ENCODE measurements at regions not wholly inside any gene's neighbourhood (a gene's known extent, or its start where the extent isn't known, plus 50 kb on each side); places are given as distances from the start of the nearest gene placed in this dataset.

DNA sequence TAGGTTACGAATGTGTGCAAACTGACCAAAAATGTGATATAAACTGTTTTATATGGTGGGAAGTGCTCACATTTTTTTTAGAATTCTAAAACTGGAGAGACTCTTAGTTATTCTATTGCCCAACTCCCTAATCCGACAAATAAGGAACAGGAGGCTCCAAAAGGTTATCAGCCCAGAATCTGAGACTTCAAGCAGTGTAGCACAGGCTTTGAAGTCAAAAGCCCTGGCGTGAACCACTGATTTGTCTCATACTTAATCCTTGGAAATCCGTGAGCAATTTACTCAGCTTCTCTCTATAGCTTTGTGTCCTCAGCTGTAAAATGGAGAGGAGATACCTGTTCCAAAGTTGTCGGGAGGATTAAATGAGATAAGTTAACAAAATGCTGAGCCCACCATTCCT is 368.8 kb upstream of the SASH1 start:
- no peaks in the 10 kb centered on the region for H3K4me1 ChIP-seq (ENCODE audit: insufficient read depth, low read length)
- TF ChIP-seq, protein P1, sequence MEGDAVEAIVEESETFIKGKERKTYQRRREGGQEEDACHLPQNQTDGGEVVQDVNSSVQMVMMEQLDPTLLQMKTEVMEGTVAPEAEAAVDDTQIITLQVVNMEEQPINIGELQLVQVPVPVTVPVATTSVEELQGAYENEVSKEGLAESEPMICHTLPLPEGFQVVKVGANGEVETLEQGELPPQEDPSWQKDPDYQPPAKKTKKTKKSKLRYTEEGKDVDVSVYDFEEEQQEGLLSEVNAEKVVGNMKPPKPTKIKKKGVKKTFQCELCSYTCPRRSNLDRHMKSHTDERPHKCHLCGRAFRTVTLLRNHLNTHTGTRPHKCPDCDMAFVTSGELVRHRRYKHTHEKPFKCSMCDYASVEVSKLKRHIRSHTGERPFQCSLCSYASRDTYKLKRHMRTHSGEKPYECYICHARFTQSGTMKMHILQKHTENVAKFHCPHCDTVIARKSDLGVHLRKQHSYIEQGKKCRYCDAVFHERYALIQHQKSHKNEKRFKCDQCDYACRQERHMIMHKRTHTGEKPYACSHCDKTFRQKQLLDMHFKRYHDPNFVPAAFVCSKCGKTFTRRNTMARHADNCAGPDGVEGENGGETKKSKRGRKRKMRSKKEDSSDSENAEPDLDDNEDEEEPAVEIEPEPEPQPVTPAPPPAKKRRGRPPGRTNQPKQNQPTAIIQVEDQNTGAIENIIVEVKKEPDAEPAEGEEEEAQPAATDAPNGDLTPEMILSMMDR (IDR thresholded peaks at IDR 0.05): no peak
- no peak for DNase-seq
- H3K27ac ChIP-seq (ENCODE audit: low read depth in 1 of 2, low read length in 2 of 2): no peak overlapping the region
- no peaks in the 10 kb centered on the region for H3K27me3 ChIP-seq (ENCODE audit: control insufficient read depth in 1 of 2, insufficient read depth in 2 of 2, low read length in 2 of 2)
- H3K36me3 Mint-ChIP-seq (ENCODE audit: low read depth): no peaks in the 10 kb centered on the region
- no peaks in the 10 kb centered on the region for H3K9me3 Mint-ChIP-seq
- no peak overlapping the region for H3K4me3 Mint-ChIP-seq
- H3K4me1 Mint-ChIP-seq (ENCODE audit: low read depth): no peaks in the 10 kb centered on the region
- no peak for ATAC-seq (ENCODE audit: poor library complexity)
- no peaks in the 10 kb centered on the region for H3K27me3 Mint-ChIP-seq
- H3K27ac Mint-ChIP-seq: no peak overlapping the region
- no peak overlapping the region for H3K4me3 ChIP-seq (ENCODE audit: low read length)
- no peaks in the 10 kb centered on the region for H3K9me3 ChIP-seq (ENCODE audit: control insufficient read depth in 1 of 2, insufficient read depth in 1 of 2, low read length in 2 of 2)
- POLR2A ChIA-PET: no interaction called here
- CTCF ChIA-PET: no interaction called here
- intact Hi-C loops (cut with DNase I, micrococcal nuclease): no loop called here
- H3K36me3 ChIP-seq (ENCODE audit: insufficient read depth, low read length): no peaks in the 10 kb centered on the region

DNA sequence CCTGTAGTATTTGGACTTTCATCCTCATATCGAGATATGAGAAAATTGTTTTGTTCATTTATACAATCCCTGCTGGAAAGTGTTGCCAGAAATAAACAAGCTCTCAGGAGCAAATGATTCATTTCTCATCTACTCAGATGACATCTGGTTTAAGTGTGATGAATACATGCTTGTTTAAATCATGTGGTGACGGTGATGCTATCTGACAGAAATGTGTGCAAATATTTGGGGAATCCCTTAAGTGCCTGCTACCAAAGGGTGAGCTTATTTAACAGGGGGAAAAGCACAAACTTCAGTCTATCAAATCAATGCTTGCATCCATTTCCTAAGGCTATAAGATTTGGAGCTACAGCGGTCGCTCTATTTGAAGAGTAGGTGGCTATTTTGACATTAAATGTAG is 368.3 kb upstream of the SASH1 start:
- intact Hi-C loops (cut with DNase I, micrococcal nuclease): no loop called here
- CTCF ChIA-PET: no interaction called here
- ATAC-seq (ENCODE audit: poor library complexity) (no peak), DNase-seq (no peak)
- H3K27ac ChIP-seq (ENCODE audit: low read depth in 1 of 2, low read length in 2 of 2): no peak overlapping the region
- no peaks in the 10 kb centered on the region for H3K4me1 Mint-ChIP-seq (ENCODE audit: low read depth)
- POLR2A ChIA-PET: no interaction called here
- no peak overlapping the region for H3K4me3 Mint-ChIP-seq
- H3K27me3 ChIP-seq (ENCODE audit: control insufficient read depth in 1 of 2, insufficient read depth in 2 of 2, low read length in 2 of 2): no peaks in the 10 kb centered on the region
- TF ChIP-seq, protein P1 (IDR thresholded peaks at IDR 0.05): no peak
- no peaks in the 10 kb centered on the region for H3K9me3 ChIP-seq (ENCODE audit: control insufficient read depth in 1 of 2, insufficient read depth in 1 of 2, low read length in 2 of 2)
- H3K27me3 Mint-ChIP-seq: no peaks in the 10 kb centered on the region
- H3K4me3 ChIP-seq (ENCODE audit: low read length): no peak overlapping the region
- H3K4me1 ChIP-seq (ENCODE audit: insufficient read depth, low read length): no peaks in the 10 kb centered on the region
- no peaks in the 10 kb centered on the region for H3K9me3 Mint-ChIP-seq
- no peaks in the 10 kb centered on the region for H3K36me3 ChIP-seq (ENCODE audit: insufficient read depth, low read length)
- no peaks in the 10 kb centered on the region for H3K36me3 Mint-ChIP-seq (ENCODE audit: low read depth)
- H3K27ac Mint-ChIP-seq: no peak overlapping the region

DNA sequence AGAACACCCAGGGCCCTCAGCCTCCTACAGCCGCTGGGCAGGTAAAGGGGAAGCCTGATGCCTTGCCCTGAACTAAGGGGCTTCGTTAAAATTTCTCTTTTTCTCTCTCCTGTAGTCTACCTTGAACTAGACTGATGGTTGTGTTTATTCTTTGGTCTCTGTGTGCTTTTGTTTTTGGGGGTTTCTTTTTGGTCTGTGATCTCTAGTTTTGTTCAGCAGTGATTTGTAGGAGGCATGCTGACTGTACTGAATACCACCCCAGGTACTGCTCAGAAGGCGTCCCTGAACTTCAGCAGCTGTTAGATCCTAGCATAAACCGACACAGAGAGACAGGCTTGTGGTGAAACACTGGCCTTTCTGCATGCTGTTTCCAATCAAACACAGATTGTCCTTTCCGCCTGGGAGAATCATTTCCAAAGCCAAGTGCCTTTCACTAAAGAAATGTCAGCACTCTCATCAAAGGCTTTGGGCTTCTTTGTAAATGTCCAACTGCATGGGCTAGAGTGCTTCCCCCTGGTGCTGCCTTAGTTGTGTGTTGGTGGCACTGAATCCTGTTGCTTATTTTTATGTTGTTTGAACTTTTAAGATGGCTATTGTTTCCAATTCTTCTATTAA is 364.7 kb upstream of the SASH1 start:
- no peak overlapping the region for H3K4me3 Mint-ChIP-seq
- H3K36me3 Mint-ChIP-seq (ENCODE audit: low read depth): no peaks in the 10 kb centered on the region
- ATAC-seq (ENCODE audit: poor library complexity): no peak
- Histone ChIP-seq H3K27me3 (ENCODE audit: control insufficient read depth in 1 of 2, insufficient read depth in 2 of 2, low read length in 2 of 2) (no peaks in the 10 kb centered on the region), H3K9me3 (ENCODE audit: control insufficient read depth in 1 of 2, insufficient read depth in 1 of 2, low read length in 2 of 2) (no peaks in the 10 kb centered on the region), H3K4me3 (ENCODE audit: low read length) (no peak overlapping the region), H3K27ac (ENCODE audit: low read depth in 1 of 2, low read length in 2 of 2) (no peak overlapping the region), H3K36me3 (ENCODE audit: insufficient read depth, low read length) (no peaks in the 10 kb centered on the region), H3K4me1 (ENCODE audit: insufficient read depth, low read length) (no peaks in the 10 kb centered on the region)
- H3K4me1 Mint-ChIP-seq (ENCODE audit: low read depth): no peaks in the 10 kb centered on the region
- TF ChIP-seq, protein P1 (IDR thresholded peaks at IDR 0.05): no peak
- intact Hi-C loops (cut with DNase I, micrococcal nuclease): no loop called here
- H3K27me3 Mint-ChIP-seq: no peaks in the 10 kb centered on the region
- H3K27ac Mint-ChIP-seq: no peak overlapping the region
- DNase-seq: no peak
- POLR2A ChIA-PET: no interaction called here
- no peaks in the 10 kb centered on the region for H3K9me3 Mint-ChIP-seq
- CTCF ChIA-PET: no interaction called here

Measured in CD4-positive, alpha-beta T cell (primary cell).